GM10266 (cell line): ENCODE measurements at regions not wholly inside any gene's neighbourhood (a gene's known extent, or its start where the extent isn't known, plus 50 kb on each side); places are given as distances from the start of the nearest gene placed in this dataset.

Experiments used
- DNase-seq: peaks from one replicate; pipeline ENCODE4 v3.0.0; 2012; ENCODE audit errors: extremely low spot score
- TF ChIP-seq, protein P1 (sequence below): IDR thresholded peaks from 2 replicates; pipeline ENCODE4 v1.5.1; 2012; ENCODE audit warnings: mild to moderate bottlenecking, low read depth; ENCODE audit not compliant: control insufficient read depth, insufficient read depth; ENCODE audit errors: missing control alignments

DNA sequence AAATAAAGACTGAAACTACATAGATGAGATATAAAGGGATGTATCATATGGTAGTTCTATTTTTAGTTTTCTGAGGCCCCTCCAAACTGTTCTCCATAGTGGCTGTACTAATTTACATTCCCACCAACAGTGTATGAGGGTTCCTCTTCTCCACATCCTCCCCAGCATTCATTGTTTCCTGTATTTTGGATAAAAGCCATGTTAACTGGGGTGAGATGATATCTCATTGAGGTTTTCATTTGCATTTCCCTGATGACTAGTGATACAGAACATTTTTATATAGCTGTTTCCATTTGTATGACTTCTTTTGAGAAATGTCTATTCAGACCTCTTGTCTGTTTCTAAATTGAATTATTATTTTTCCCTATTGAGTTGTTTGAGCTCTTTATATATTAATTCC is 229.3 kb downstream of the RFPL4B start:
- DNase-seq = no peak
- TF ChIP-seq, protein P1, sequence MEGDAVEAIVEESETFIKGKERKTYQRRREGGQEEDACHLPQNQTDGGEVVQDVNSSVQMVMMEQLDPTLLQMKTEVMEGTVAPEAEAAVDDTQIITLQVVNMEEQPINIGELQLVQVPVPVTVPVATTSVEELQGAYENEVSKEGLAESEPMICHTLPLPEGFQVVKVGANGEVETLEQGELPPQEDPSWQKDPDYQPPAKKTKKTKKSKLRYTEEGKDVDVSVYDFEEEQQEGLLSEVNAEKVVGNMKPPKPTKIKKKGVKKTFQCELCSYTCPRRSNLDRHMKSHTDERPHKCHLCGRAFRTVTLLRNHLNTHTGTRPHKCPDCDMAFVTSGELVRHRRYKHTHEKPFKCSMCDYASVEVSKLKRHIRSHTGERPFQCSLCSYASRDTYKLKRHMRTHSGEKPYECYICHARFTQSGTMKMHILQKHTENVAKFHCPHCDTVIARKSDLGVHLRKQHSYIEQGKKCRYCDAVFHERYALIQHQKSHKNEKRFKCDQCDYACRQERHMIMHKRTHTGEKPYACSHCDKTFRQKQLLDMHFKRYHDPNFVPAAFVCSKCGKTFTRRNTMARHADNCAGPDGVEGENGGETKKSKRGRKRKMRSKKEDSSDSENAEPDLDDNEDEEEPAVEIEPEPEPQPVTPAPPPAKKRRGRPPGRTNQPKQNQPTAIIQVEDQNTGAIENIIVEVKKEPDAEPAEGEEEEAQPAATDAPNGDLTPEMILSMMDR = no peak

DNA sequence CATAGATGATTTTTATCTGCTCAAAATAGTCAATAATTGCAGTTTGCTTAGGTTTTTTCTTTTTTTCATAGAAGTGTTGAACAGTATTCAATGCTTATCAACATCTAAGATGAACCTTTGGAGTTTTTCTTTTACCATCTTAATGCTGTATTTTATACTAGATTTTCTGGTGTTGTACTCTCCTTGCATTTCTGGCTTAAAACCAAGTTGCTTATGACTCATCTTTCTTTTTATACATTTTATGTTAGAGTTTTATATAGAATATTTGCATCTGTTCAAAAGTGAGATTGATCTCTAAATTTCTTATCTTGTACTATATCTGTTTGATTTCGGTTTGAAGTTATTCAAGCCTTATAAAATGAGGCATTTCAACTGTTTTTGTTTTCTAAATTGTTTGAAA is 232.5 kb downstream of the RFPL4B start:
- TF ChIP-seq, protein P1 = no peak
- no peak for DNase-seq

DNA sequence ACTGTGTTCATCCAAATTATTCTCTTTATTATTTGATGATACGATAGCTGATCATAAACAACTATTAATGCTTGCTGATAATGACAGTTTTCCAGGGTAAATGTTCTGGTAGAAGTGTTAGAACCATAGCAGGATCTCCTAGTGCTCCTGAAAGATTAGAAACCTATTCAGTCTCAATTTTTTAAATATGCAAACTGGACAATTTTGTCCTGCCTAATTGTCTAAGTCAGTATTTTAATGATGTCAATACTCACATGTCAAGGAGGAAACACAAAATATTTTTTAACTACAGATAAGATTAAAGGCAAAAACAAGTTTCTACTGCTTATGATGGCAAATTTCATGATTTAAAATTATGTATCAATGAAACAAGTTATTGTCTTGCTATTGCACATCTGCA is 233.9 kb downstream of the RFPL4B start:
- no peak for DNase-seq
- TF ChIP-seq, protein P1 = no peak

DNA sequence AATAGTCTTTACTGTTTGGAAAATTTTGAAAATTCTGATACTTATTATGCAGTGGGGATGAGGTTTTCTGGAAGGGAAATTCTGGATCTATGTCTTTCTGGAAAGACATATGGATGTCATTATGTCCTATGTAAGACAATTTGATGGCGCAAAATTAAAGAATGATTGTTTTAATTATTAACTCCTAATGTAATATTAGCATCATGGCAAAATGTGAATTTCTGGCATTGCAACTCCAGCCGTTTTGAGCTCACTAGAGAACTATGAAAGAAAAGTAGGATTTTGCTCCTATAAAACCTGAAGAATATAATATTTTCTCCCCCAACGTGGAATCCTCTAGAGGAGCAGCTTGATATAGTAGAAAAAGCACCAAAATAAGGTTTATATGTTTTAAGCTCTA is 243.2 kb downstream of the RFPL4B start:
- TF ChIP-seq, protein P1 = no peak
- no peak for DNase-seq

DNA sequence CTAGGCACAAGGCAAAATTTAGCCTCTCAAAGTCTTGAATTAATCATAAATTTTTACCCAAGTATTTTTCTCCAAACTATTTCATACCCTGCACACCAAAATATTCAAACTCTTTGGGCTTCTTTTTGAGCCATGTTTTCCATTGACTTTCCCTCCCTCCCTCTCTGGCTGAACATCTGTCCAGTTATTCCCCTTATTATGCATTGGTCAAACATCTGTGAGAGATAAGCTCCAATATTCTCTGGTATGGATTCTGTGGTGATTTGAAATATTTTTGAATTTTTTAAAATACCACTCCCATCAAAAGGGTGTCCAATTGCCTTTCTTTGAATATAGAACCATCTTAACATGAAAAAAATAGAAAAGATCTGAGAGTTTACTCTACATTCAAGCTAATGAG is 244.2 kb downstream of the RFPL4B start:
- TF ChIP-seq, protein P1 = no peak
- DNase-seq = no peak

DNA sequence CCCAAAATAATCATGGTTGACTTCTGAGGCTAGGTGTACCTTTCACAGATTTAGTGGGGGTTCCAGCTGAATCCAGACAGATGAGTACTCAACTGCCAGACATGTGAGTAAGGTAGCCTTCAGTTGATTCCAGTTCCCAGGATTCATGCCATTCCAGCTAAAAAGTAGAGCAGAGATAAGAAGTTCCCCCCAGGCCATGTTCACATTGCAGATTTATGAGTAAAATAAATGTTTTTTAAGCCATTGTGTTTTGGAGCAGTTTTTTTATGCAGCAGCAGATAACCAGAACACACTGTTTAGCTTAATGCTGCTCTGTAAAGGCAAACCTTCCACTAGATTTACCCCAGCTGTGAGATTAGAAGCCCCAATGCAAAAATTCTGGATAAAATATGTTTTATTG is 245.0 kb downstream of the RFPL4B start:
- no peak for DNase-seq
- TF ChIP-seq, protein P1 = no peak

DNA sequence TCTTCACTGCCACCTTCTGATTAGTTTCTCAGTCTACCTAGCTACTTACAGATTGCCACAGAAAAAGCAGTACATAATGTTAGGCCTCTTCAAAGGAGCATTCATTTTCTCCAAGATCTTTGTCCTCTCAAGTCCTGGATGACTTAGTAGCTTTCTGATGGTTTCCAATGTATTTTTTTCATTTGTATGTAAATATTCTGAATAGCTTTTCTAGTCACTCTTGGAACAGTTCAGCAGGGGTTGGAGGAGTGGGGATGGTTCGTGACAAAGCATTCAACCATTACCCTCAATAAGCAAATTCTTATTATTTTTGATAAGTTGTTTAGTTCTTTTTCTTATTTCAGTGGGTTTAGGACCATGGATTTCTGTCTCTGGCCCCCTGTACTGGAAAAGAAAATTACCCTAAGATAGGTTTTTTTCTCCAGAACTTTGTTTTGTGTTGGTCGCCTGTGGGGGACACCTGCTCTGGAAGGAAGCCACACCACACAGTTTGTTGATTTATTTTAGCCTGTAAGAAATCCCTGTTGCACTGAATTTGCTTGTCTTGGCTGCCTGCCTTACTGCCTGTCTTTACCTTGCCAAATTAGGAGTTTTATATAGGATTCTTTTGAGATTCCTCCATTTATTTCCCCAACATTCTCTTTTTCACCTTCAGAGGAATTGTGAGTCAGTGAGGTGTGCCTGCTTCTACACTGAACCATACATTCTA is 247.9 kb downstream of the RFPL4B start:
- TF ChIP-seq, protein P1 = no peak
- DNase-seq = no peak
